GM23338 (cell line): ENCODE measurements at regions not wholly inside any gene's neighbourhood (a gene's known extent, or its start where the extent isn't known, plus 50 kb on each side); places are given as distances from the start of the nearest gene placed in this dataset.

ENCODE experiments used
- ATAC-seq: fragments of 200-7000 bp; cut with Tn5 transposase; 3 replicates; pipeline ENCODE4 v1.9.1; 2020
- DNase-seq: peaks from one replicate; pipeline ENCODE4 v3.0.0-alpha.2; 2015; ENCODE audit warnings: low spot score
- H2AFZ ChIP-seq: fragments of 200-600 bp; sonication (generic); 2 replicates; pipeline ENCODE4 v1.8.0; 2016; ENCODE audit warnings: antibody characterized with exemption, mild to moderate bottlenecking, moderate library complexity
- H3F3A ChIP-seq: fragments of 200-600 bp; sonication (generic); replicated peaks from 2 replicates; pipeline ENCODE4 v1.8.0; 2017; ENCODE audit warnings: antibody characterized with exemption, mixed run types, low read depth
- H3K27ac ChIP-seq: fragments of 200-600 bp; sonication (generic); 2 replicates; pipeline ENCODE4 v1.6.1; 2016; ENCODE audit warnings: low read depth
- H3K27me3 ChIP-seq: fragments of 200-600 bp; sonication (generic); 2 replicates; pipeline ENCODE4 v1.8.0; 2016; ENCODE audit warnings: mild to moderate bottlenecking, mixed run types, moderate library complexity; ENCODE audit not compliant: insufficient read depth
- H3K36me3 ChIP-seq: fragments of 200-600 bp; sonication (generic); 2 replicates; pipeline ENCODE4 v1.8.0; 2016; ENCODE audit warnings: mild to moderate bottlenecking; ENCODE audit not compliant: insufficient read depth
- H3K4me1 ChIP-seq: fragments of 200-600 bp; sonication (generic); 2 replicates; pipeline ENCODE4 v1.8.0; 2016; ENCODE audit warnings: mild to moderate bottlenecking, moderate library complexity; ENCODE audit not compliant: insufficient read depth
- H3K4me2 ChIP-seq: fragments of 200-600 bp; sonication (generic); 2 replicates; pipeline ENCODE4 v1.7.1; 2017; ENCODE audit warnings: mixed run types
- H3K4me3 ChIP-seq: fragments of 200-600 bp; sonication (generic); 2 replicates; pipeline ENCODE4 v1.6.1; 2016; ENCODE audit warnings: mixed run types
- H3K79me2 ChIP-seq: fragments of 200-600 bp; sonication (generic); replicated peaks from 2 replicates; pipeline ENCODE4 v1.8.0; 2017; ENCODE audit warnings: mild to moderate bottlenecking; ENCODE audit not compliant: insufficient read depth
- H3K9me2 ChIP-seq: fragments of 200-600 bp; sonication (generic); 2 replicates; pipeline ENCODE4 v1.8.0; 2017; ENCODE audit not compliant: insufficient read depth
- H4K20me1 ChIP-seq: fragments of 200-600 bp; sonication (generic); replicated peaks from 2 replicates; pipeline ENCODE4 v1.8.0; 2017; ENCODE audit warnings: mild to moderate bottlenecking; ENCODE audit not compliant: insufficient read depth
- H3K27ac Mint-ChIP-seq: 2 replicates; pipeline ENCODE4 v1.8.0; 2020; ENCODE audit warnings: inconsistent platforms, mild to moderate bottlenecking, moderate library complexity, mixed read lengths
- H3K27me3 Mint-ChIP-seq: 3 replicates; pipeline ENCODE4 v1.8.0; 2022; ENCODE audit warnings: low read depth, mild to moderate bottlenecking, moderate library complexity, mixed read lengths, inconsistent platforms; ENCODE audit not compliant: insufficient read depth, poor library complexity
- H3K36me3 Mint-ChIP-seq: 3 replicates; pipeline ENCODE4 v1.8.0; 2021; ENCODE audit warnings: low read depth, mild to moderate bottlenecking, inconsistent platforms, moderate library complexity, mixed read lengths
- H3K4me1 Mint-ChIP-seq: 3 replicates; pipeline ENCODE4 v1.8.0; 2020; ENCODE audit warnings: mild to moderate bottlenecking, inconsistent platforms, mixed read lengths
- H3K4me3 Mint-ChIP-seq: 3 replicates; pipeline ENCODE4 v1.8.0; 2021; ENCODE audit warnings: moderate library complexity, mild to moderate bottlenecking, inconsistent platforms, mixed read lengths
- H3K9me3 Mint-ChIP-seq: 3 replicates; pipeline ENCODE4 v1.8.0; 2020; ENCODE audit warnings: moderate library complexity, mild to moderate bottlenecking, inconsistent platforms, mixed read lengths
- CTCF ChIP-seq, 2 experiments: fragments of 200-600 bp in 1 of 2; sonication (generic) in 1 of 2; conservative IDR thresholded peaks; 2 replicates each; pipeline versions ENCODE4 v1.5.1 to v1.6.1; 2016 to 2017; ENCODE audit warnings: antibody characterized with exemption in 2 of 2, low read depth in 2 of 2, mild to moderate bottlenecking in 2 of 2, moderate library complexity in 1 of 2
- ETS1 ChIP-seq: IDR thresholded peaks from 2 replicates; pipeline ENCODE4 v1.6.1; 2016; ENCODE audit warnings: antibody characterized with exemption
- JUNB ChIP-seq: IDR thresholded peaks from one replicate; pipeline ENCODE4 v1.6.1; 2016; ENCODE audit warnings: antibody characterized with exemption; ENCODE audit not compliant: unreplicated experiment
- NANOG ChIP-seq: IDR thresholded peaks from 2 replicates; pipeline ENCODE4 v1.6.1; 2016; ENCODE audit warnings: antibody characterized with exemption, borderline replicate concordance
- ZNF114 ChIP-seq: fragments of 250-450 bp; sonication (Bioruptor Pico); IDR thresholded peaks from 2 replicates; pipeline ENCODE4 v1.5.0; 2020; ENCODE audit warnings: mild to moderate bottlenecking, moderate library complexity
- TF ChIP-seq, protein P1 (sequence below): IDR thresholded peaks from one replicate; pipeline ENCODE4 v1.6.1; 2018; ENCODE audit warnings: antibody characterized with exemption; ENCODE audit not compliant: unreplicated experiment

DNA sequence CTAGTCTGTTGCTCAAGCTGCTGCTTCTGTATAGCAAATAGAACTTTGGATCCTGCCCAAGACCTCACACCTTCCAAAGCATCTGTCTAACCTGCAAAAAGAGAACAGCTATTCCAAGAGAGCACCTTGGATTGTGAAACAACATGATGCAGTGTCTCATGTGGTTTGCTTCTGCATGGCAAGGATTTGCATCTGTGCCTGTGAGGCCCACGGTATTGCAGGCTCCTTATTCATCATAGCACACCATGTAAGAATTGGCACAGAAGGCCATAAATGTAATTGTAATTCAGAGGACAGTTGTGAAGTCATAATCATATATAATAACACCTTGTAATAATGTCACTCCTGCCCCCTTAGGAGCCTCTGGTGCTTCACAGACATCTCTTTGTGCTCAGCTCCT, 147.1 kb downstream of the ZNF674 start:
- Histone ChIP-seq H3K4me2 (no peak overlapping the region), H2AFZ (no peak overlapping the region), H3K27ac (no peak overlapping the region), H3K9me2 (no peaks in the 10 kb centered on the region), H3K4me3 (no peak overlapping the region), H3K79me2 (no peaks in the 10 kb centered on the region), H3F3A (no peaks in the 10 kb centered on the region), H4K20me1 (no peaks in the 10 kb centered on the region), H3K4me1 (no peaks in the 10 kb centered on the region), H3K36me3 (no peaks in the 10 kb centered on the region), H3K27me3 (no peaks in the 10 kb centered on the region)
- no peak for ATAC-seq
- Mint-ChIP-seq H3K9me3 (peaks cover 36% of the 10 kb centered on the region), H3K36me3 (peaks cover 8% of the 10 kb centered on the region; the same call in 2 of the 3 replicates), H3K27ac (no peak overlapping the region), H3K4me1 (no peaks in the 10 kb centered on the region), H3K27me3 (peaks cover 6% of the 10 kb centered on the region), H3K4me3 (no peak overlapping the region)
- no peak for TF ChIP-seq JUNB
- TF ChIP-seq ETS1 = no peak
- TF ChIP-seq, protein P1, sequence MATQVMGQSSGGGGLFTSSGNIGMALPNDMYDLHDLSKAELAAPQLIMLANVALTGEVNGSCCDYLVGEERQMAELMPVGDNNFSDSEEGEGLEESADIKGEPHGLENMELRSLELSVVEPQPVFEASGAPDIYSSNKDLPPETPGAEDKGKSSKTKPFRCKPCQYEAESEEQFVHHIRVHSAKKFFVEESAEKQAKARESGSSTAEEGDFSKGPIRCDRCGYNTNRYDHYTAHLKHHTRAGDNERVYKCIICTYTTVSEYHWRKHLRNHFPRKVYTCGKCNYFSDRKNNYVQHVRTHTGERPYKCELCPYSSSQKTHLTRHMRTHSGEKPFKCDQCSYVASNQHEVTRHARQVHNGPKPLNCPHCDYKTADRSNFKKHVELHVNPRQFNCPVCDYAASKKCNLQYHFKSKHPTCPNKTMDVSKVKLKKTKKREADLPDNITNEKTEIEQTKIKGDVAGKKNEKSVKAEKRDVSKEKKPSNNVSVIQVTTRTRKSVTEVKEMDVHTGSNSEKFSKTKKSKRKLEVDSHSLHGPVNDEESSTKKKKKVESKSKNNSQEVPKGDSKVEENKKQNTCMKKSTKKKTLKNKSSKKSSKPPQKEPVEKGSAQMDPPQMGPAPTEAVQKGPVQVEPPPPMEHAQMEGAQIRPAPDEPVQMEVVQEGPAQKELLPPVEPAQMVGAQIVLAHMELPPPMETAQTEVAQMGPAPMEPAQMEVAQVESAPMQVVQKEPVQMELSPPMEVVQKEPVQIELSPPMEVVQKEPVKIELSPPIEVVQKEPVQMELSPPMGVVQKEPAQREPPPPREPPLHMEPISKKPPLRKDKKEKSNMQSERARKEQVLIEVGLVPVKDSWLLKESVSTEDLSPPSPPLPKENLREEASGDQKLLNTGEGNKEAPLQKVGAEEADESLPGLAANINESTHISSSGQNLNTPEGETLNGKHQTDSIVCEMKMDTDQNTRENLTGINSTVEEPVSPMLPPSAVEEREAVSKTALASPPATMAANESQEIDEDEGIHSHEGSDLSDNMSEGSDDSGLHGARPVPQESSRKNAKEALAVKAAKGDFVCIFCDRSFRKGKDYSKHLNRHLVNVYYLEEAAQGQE = no peak
- DNase-seq = no peak

GRCh38 chrX:46386511-46386910, 158.7 kb downstream of the ZNF674 start:
- H3K9me3 Mint-ChIP-seq = peaks cover 22% of the 10 kb centered on the region; the same call in 2 of the 3 replicates
- H3K79me2 ChIP-seq = no peaks in the 10 kb centered on the region
- peaks cover 2% of the 10 kb centered on the region for H3K27me3 Mint-ChIP-seq
- no peaks in the 10 kb centered on the region for H3F3A ChIP-seq
- peaks cover 12% of the 10 kb centered on the region; the same call in 2 of the 3 replicates for H3K36me3 Mint-ChIP-seq
- H3K4me2 ChIP-seq = no peak overlapping the region
- no peak overlapping the region for H2AFZ ChIP-seq
- no peak overlapping the region for H3K4me3 ChIP-seq
- H3K4me1 ChIP-seq = no peaks in the 10 kb centered on the region
- no peaks in the 10 kb centered on the region for H3K27me3 ChIP-seq
- H3K27ac ChIP-seq = no peak overlapping the region
- no peaks in the 10 kb centered on the region for H3K4me1 Mint-ChIP-seq
- H3K36me3 ChIP-seq = no peaks in the 10 kb centered on the region
- no peak for TF ChIP-seq ZNF114 (CRISPR knock-in tag)
- no peak for TF ChIP-seq NANOG
- TF ChIP-seq CTCF (conservative IDR thresholded peaks at IDR 0.05; ENCODE audit: low read depth in 2 of 2) = peak in 1 of 2 experiments; percentile 40; a peak in 3 of 4 replicates
- no peaks in the 10 kb centered on the region for H4K20me1 ChIP-seq
- ATAC-seq (no peak), DNase-seq (no peak)
- H3K9me2 ChIP-seq = no peaks in the 10 kb centered on the region
- no peak overlapping the region for H3K27ac Mint-ChIP-seq
- H3K4me3 Mint-ChIP-seq = no peak overlapping the region
